ENCODE measurements at regions not wholly inside any gene's neighbourhood (a gene's known extent, or its start where the extent isn't known, plus 50 kb on each side); places are given as distances from the start of the nearest gene placed in this dataset.
"Not testable (repeated sequence)": the region's sequence is repeated elsewhere in the genome, so short reads cannot be mapped to it uniquely, and the experiment has no call there.

DNA sequence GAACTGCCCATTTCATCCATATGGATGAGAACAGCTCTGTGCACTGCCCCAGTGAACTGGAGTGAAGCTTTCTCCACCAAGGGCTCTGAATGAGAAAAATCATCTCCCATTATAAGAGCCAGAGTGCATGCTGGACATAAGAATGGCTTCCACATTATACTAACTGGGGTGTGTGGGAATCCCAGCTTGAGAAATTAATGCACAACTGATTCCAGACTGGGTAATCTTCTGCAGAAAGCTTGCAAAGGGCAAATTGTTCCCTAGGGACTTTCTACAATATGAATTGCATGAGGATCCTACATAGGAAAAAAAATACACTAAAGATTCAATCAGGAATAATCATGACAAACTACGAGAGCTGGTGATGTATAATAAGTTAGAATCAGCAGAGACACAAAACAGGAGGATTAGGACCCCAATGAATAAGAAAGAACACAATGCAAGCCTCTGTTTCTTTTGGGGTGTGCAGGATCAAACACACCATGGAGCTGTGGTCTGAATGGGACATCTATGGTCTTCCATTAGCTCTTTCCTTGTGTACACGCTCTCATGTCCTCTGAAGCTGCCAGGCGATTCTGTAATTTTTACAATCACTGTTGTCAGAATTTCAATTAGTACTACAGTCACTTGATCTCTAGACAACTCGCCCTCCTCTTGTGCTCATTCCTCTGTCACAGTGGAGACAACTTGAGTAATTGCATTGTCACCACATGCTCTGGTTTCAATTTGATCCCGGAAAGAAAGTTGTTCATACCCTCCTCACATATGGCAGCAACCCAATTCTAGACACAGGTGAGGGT is 1327.4 kb downstream of the GATA3 start:
- no peak for DNase-seq (ENCODE audit: low spot score)

DNA sequence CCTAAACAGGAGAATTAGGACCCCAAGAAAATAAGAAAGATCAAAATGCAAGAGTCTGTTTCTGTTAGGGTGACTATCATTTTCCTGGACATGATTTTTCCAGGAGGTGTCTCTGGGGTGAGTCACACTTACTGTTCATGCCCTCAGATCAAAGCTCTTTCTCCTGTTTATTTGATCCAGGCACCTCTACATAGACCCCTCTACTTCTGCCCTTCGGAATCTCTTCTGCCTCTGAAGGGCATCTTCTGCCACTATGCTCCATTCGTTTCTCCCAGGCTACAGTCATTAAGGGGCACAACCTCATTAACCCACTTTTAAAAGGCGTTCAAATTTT is 1328.0 kb downstream of the GATA3 start:
- DNase-seq (ENCODE audit: low spot score) = no peak

DNA sequence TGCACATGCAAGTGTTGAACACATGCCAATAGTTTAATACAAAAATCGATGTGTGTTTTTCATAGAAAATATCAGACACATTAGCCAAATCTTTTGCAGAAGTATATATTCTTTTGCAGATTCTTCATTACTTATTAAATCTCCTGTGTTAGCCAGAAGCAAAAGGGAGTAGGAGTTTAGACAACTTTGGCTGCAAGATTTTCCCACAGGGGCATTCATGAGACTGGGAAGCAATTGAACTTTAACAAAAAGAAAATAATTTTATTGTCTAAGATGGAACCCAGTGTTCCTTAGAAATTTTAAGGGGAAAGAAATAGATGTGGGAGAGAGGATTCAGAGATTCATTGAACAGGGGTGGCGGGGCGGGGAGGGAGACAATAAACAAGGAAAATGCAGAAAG is 1336.0 kb downstream of the GATA3 start:
- no peak for DNase-seq (ENCODE audit: low spot score)

DNA sequence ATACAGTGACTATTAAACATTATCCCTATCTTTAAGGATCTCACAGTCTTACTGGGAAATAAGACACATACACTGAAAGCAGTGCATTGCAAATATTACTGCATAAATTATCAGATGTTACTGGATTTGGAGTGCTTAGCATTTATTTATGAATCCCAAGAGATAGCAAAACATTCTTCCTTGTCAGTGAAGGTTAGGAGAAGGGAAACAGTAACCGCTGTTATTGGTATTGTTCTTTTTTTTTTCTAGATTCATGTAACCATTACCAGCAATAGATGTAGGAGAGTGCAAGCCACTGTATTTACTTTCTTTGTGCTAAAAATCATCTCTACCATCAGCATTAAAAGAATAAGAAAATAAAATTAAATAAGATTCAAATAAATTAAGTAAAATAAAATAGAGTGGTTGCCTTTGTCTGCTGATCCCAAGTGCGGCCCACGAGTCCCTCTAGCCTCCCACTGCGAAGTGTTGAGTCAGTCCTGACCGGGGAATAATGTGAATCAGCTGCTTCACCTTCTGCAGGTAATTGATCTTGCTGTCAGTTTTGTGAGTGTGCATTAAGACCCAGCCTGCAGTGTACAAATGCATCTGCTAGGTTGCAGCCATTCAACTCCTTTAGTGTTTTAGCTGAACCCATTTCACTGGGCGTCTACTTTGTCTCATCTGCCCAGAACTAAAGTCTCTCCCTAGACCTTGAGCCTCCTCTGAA is 1344.9 kb downstream of the GATA3 start:
- no peak for DNase-seq (ENCODE audit: low spot score)

DNA sequence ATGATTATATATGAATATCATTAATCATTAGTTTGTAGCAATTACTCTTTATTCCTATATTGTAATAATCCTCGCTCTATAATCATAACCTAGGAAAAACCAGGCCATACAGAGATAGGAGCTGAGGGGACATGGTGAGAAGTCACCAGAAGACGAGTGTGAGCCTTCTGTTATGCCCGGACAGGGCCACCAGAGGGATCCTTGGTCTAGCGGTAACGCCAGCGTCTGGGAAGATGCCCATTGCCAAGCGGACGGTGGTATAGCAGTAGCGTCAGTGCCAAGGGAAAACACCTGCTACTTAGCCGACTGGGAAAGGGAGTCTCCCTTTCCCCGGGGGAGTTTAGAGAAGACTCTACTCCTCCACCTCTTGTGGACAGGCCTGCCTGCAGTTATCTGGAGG is 1347.6 kb downstream of the GATA3 start:
- not testable (repeated sequence) for DNase-seq (ENCODE audit: low spot score)

DNA sequence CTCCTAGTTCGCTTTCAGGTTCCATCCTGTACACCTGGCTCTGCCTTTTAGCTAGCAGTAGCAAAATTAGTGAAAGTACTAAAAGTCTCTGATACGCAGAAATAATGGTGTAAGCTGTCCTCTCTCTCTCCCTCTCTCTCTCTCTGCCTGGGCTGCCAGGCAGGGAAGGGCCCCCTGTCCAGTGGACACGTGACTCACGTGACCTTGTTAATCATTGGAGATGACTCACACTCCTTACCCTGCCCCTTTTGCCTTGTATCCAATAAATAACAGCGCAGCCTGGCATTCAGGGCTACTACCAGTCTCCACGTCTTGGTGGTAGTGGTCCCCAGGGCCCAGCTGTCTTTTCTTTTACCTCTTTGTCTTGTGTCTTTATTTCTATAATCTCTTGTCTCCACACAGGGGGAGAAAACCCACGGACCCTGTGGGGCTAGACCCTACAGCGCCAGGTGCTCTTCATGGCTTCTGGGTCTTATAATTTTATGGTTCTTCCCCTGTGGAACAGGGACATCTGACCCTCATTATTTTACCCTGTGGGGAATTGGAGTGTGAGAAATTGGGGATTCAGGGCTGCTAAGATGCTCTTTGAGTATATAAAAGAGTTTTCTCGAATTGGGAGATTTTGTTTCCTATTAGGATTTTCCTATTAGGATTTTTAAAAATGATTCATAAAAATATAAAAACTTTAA is 1348.2 kb downstream of the GATA3 start:
- DNase-seq (ENCODE audit: low spot score) = not testable (repeated sequence)

DNA sequence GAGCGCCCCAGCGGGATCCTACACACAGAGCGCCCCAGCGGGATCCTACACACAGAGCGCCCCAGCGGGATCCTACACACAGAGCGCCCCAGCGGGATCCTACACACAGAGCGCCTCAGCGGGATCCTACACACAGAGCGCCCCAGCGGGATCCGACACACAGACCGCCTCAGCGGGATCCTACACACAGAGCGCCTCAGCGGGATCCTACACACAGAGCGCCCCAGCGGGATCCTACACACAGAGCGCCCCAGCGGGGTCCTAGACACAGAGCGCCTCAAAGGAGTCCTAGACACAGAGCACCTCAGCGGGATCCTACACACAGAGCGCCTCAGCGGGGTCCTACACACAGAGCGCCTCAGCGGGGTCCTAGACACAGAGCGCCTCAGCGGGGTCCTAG is 1352.7 kb downstream of the GATA3 start:
- not testable (repeated sequence) for DNase-seq (ENCODE audit: low spot score)

DNA sequence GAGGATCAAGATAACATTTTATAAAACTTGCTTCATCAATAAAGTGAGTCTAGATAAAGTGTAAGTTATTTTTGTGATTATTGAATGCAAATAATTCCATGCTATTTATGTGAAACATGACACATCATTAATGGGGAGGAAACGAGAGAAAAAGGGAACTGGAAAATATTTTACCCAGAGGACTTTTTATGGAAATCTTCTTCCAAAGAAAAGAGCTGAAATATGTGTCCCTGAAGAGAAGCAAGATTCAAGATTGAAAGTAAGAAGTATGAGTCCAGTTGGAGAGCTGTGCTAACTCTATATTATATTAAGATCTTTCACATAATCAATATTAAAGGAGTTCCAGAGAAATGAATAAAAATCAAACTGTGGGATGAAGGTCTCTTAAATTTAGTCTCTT is 1361.8 kb downstream of the GATA3 start:
- DNase-seq (ENCODE audit: low spot score) = no peak

DNA sequence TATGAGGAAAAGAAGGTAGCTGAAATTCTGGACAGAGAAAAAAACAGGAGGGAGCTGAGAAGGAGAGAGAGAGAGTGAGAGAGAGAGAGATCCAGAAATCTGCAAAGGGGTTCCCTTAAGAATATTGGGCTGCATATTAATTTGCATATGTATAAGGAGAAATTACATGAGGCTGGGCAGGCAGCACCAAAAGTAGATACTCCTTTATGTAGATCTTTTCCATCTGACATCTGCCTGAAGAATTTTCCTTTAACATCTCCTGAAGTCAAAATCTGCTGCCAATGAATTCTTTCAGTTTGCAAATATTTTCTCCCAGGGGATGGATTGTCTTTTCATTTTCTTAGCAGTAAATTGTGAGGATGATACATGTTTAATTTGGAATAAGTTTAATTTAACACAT is 1365.3 kb downstream of the GATA3 start:
- DNase-seq (ENCODE audit: low spot score) = no peak

DNA sequence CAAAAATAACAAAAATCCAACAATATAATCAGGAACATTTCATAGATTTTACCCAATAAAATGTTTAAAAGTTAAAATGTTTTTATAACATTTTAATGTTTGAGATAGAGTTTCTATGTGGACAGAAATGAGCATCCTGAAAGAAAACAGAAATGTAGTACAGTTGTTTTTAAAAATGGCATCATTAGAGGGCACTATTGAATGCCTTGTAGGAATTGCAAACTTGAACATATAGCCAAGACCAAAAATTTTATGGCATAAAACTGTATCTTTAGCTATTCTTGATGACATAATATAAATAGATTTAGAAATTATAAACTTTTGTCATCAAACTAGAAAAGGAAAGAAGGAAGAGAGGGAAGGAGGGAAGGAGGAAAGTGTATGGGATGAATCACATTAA is 1372.7 kb downstream of the GATA3 start:
- no peak for DNase-seq (ENCODE audit: low spot score)

DNA sequence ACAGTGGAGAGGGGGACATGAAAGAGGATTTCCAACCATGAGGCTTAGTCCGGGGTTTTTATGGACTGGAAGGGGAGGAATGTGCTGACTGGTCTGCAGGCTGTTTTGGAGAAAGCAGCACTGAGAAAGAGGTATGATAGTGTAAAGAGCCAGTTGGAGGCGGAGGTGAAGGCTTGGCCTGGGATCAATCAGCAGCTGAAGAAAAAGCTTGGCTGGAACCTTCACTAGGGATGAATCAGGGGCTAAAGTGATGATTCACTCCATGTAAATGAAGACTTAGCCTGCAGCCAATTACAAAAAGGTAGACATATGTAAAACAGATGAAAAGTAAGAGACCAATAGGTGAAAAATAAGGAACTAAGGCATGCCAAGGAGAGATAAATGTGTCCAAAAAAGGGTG is 1382.6 kb downstream of the GATA3 start:
- no peak for DNase-seq (ENCODE audit: low spot score)

DNA sequence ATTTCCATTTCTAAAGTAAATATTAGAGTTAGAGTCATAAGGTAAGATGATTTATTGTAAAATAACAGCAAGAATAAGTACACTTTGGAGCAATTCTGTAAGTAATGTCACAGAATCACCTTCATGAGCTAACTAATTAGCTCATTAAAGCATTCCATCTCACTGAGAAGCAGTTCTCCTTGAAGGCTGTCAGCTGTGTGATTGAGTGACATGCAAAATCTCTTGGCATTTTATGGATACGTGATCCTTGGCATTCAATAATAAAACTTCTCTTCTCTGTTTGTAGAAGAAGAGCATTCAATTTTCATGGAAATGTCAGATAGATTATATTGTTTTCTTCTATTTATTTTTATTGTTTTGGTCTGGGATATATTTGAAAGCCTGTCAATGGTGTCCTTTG is 1389.3 kb downstream of the GATA3 start:
- no peak for DNase-seq (ENCODE audit: low spot score)

DNA sequence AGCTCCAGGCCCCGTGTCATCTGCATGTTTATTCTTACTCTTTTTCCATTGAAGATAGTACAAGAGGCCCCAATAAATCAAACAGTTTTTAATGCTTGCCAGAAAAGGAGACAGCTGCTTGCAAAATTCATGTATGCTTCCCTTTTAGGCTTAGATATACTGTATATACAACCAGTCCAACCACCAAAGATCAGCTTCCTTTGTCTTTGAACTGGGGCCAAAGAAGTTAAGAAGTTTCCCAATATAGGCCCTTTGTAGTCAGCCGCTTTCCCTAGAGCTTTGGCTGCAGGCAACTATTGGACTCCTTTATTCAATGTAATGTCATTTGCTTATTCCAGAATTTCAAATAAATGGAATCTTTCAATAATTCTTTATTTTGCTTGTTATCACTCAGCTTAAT is 1395.0 kb downstream of the GATA3 start:
- DNase-seq (ENCODE audit: low spot score) = no peak

DNA sequence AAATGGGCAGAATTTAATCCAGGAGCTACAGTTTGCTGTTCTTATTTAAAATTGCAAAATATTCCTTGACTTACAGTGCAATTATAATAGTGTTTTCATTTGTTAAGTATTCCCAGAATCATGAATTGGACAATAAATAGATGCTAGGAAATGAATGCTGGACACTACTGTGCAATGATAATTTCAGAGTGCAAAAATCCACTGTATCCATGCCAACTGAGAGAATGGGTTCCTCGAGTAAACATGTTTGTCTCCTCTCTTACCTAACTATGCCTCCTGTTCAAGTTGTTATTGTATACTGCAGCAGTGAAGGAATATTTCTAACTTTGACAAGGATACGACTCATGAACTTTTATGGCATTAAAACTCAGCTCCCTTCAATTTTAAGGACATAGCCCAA is 1396.3 kb downstream of the GATA3 start:
- DNase-seq (ENCODE audit: low spot score) = no peak

DNA sequence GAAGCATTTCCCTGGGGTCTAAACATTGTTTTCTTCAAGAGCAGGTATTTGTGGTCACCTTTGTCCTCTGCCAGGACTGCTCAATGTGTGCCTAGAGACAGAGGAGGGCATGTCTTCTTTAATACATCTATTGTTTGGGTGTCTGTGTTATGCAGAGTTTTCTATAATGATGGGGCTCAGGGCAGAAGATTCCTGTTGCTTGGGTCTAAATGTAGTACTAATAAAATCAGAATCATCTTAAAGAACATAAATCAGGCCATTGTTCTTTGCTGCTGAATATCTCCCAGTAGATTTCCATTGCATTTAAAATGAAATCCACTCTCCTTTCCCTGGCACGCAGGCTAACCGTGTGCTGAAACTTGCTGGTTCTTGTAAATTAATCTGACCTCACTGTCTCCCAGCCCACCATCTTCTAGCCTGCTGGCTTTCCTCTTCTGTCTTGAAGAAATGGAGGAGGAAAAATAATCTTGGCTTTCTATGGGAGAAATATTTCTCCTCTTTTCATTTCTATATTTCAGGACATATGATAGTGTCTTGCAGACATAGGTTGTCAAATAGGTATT is 1396.8 kb downstream of the GATA3 start:
- DNase-seq (ENCODE audit: low spot score) = no peak

DNA sequence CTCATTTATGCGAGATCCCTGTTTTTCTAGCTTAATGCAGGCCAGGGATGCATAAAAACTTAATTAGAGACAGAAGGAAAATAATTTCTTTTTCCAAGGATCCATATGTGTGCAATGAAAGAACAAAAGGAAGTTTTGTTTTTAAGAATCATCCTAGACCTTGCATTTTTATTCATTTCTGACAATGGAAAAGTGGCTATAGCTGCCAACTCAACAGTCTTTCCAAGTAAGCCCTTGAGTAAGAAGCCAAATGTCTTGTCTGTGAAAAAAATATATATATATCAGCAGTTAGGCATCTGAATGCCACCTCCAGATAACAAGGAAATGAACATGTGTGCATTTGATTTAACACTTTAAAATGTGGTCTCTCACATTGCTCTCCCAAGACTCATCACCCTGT is 1397.6 kb downstream of the GATA3 start:
- DNase-seq (ENCODE audit: low spot score) = no peak

DNA sequence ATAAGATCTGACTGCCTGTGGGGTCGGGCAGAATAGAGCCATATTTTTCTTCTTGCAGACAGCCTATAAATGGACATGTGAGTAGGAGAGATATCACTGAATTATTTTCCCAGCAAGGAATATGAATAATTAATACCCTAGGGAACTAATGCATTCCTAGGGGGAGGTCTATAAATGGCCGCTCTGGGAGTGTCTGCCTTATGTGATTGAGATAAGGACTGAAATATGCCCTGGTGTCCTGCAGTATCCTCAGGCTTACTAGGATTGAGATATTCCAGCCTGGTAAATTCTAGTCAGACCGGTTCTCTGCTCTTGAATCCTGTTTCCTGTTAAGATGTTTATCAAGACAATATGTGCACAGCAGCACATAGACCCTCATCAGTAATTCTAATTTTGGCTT is 1399.4 kb downstream of the GATA3 start:
- DNase-seq (ENCODE audit: low spot score) = not testable (repeated sequence)

DNA sequence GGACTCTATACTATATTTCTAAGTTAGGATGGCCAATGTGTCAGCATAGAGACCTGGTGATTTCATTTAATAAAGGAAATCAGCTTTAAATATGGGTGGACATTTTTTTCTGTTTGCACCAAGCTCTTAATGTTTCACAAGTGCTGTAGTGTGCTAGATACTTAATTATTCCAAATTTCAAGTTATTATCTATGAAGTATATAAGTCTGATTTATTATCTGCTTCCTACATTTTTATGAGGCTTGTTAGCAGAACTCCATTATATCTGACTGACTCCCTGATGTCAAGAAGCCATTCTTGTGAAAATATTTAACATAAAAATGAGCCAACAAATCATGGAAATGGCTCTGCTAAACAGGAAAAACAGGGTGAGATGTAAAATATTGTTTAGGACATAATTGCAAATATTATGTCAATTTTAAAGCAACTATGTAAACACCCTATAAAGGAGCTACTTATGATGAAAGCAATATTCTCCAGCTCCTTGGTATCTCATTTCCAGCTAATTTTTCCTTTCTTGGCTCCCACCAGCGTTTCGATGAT is 1415.2 kb downstream of the GATA3 start:
- DNase-seq (ENCODE audit: low spot score) = no peak

DNA sequence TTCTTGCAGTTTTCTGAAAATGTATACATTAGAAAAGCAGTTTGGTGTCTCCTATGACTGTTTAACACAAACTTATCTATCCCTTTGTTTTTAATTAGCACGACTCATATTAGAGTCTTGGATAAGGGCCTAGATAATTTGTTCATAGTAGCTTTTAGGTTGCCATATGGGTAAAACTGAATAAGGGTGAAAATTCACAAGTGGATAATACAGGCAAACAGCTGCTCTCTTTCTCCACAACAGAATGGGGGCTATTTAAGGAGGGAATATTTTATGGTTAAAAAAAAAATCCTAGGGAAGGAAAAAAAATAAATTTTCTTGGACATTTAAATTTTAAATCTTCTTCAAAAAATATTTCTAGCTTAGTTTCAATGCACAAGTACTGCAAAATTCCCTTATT is 1416.1 kb downstream of the GATA3 start:
- no peak for DNase-seq (ENCODE audit: low spot score)

DNA sequence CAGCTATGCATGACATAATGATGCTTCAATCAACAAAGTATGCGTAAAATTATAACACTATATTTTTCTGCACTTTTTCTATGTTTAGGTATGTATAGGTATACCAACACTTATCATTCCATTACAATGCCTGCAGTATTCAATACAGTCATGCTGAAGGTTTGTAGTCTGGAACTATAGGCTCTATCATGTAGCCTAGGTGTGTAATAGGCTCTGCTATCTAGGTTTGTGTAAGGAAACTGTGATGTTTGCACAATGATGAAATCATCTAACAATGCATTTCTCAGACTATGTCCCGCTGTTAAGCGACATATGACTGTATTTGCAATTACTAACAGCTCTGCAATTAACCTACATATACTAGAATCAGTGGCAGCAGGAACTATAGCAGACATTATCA is 1447.5 kb downstream of the GATA3 start:
- DNase-seq (ENCODE audit: low spot score) = no peak

DNA sequence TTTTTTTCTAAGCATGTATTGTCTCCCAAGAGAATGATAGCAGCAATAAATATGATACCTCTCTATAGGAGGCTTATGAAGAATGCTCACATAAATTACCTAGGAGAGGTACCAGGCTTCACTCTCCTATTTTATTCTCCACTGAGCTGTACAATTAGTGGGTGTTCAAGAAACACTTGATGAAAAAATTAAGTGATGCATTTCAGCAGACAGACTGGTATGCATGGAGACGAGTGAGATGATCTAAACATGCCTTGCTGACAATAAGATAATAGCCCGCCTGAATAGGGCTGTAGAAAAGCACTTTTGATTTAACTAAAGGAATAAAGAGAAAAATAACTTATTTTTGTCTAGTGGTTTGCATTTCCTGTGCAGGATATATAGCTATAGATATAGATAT is 1449.7 kb downstream of the GATA3 start:
- DNase-seq (ENCODE audit: low spot score) = no peak

DNA sequence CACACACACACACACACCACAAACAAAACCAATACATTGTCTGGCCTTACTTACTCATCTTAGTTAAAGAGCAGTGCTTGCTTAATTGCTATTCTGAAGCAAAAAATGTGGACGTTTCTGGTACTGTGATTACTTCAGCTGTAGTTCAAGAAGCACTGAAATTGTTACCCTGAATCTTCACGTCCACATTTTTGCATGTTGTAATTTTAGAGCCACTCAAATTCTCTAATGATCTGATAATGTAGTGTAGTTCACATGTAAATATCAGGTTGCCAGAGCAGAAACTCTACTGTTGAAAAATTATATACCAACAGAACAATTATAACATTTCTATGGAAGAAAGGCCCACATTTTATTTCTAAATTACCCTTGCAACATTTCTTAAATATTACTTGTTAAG is 1451.1 kb downstream of the GATA3 start:
- DNase-seq (ENCODE audit: low spot score) = no peak

DNA sequence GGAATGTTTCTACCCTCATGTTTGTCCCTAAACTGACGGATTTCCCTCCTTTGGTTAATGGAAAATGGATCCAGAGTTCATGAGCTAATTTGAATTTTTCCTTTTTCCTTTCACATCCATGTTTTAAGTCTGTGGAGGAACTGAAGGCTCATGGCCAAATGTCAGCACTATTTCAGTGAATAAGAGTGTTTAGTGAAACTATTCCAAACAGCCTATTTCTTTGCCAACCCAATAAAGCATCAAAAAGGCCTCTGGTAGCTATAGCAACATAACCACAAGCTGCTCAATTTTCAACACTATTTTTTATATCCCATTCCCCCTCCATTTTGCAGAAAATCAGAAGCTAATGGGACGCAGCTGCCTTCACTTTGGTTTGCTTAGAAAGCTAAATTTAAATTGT is 1454.1 kb downstream of the GATA3 start:
- DNase-seq (ENCODE audit: low spot score) = no peak

All from AG20443 (cell line).